Left ventricle myocardium inferior (tissue), 1 donor: ENCODE measurements at regions not wholly inside any gene's neighbourhood (a gene's known extent, or its start where the extent isn't known, plus 50 kb on each side); places are given as distances from the start of the nearest gene placed in this dataset.

Experiments
- DNase-seq: peaks from one replicate; pipeline ENCODE4 v3.0.0-alpha.2; 2020
- H3K27ac ChIP-seq: fragments of 200-600 bp; replicated peaks from 2 replicates; pipeline ENCODE4 v1.8.0; 2021
- H3K27me3 ChIP-seq: fragments of 200-600 bp; 2 replicates; pipeline ENCODE4 v1.8.0; 2021; ENCODE audit warnings: low read depth
- H3K36me3 ChIP-seq: fragments of 200-600 bp; 2 replicates; pipeline ENCODE4 v1.8.0; 2021
- H3K4me1 ChIP-seq: fragments of 200-600 bp; 2 replicates; pipeline ENCODE4 v1.8.0; 2021
- H3K4me3 ChIP-seq: fragments of 200-600 bp; 2 replicates; pipeline ENCODE4 v1.8.0; 2021; ENCODE audit warnings: mild to moderate bottlenecking, moderate library complexity
- H3K9me3 ChIP-seq: fragments of 200-600 bp; replicated peaks from 2 replicates; pipeline ENCODE4 v1.8.0; 2021
- CTCF ChIP-seq: fragments of 200-600 bp; IDR thresholded peaks from 2 replicates; pipeline ENCODE4 v1.8.0; 2021; ENCODE audit warnings: antibody characterized with exemption, mild to moderate bottlenecking, borderline replicate concordance
- intact Hi-C: fragments of 100-400 bp; cut with micrococcal nuclease; formaldehyde crosslinking; loops from one replicate; pipeline ENCODE4 v1.11.0; 2022
- donor health status: DM: no; HTN: yes; CAD: no; lungs with severe emphysema.

GRCh38 chr9:18185196-18185595 lies 288.8 kb upstream of the ADAMTSL1 start:
- H3K36me3 ChIP-seq, result no peaks in the 10 kb centered on the region
- TF ChIP-seq CTCF, result no peak
- H3K4me1 ChIP-seq, result peaks cover 11% of the 10 kb centered on the region
- no peak overlapping the region for H3K27ac ChIP-seq
- DNase-seq, result no peak
- intact Hi-C loops, result no loop called here
- H3K27me3 ChIP-seq, result no peaks in the 10 kb centered on the region
- no peak overlapping the region for H3K4me3 ChIP-seq
- H3K9me3 ChIP-seq, result peaks cover 3% of the 10 kb centered on the region

- TF ChIP-seq CTCF, result no peak
- Histone ChIP-seq H3K4me1 (peaks cover 15% of the 10 kb centered on the region), H3K36me3 (no peaks in the 10 kb centered on the region), H3K27me3 (no peaks in the 10 kb centered on the region), H3K27ac (no peak overlapping the region), H3K9me3 (no peaks in the 10 kb centered on the region), H3K4me3 (no peak overlapping the region)
- no peak for DNase-seq
- intact Hi-C loops, result no loop called here
These were observed 285.0 kb upstream of the ADAMTSL1 start for GRCh38 chr9:18188971-18189370.

GRCh38 chr9:18189871-18190670 lies 283.9 kb upstream of the ADAMTSL1 start:
- Histone ChIP-seq H3K4me3 (no peak overlapping the region), H3K27ac (no peak overlapping the region), H3K4me1 (peaks cover 8% of the 10 kb centered on the region), H3K9me3 (no peaks in the 10 kb centered on the region), H3K27me3 (no peaks in the 10 kb centered on the region), H3K36me3 (no peaks in the 10 kb centered on the region)
- intact Hi-C loops, result no loop called here
- TF ChIP-seq CTCF, result no peak
- DNase-seq, result no peak

- DNase-seq, result no peak
- H3K4me1 ChIP-seq, result peaks cover 8% of the 10 kb centered on the region
- no peaks in the 10 kb centered on the region for H3K36me3 ChIP-seq
- TF ChIP-seq CTCF, result no peak
- no peak overlapping the region for H3K4me3 ChIP-seq
- intact Hi-C loops, result no loop called here
- no peaks in the 10 kb centered on the region for H3K9me3 ChIP-seq
- H3K27me3 ChIP-seq, result no peaks in the 10 kb centered on the region
- H3K27ac ChIP-seq, result no peak overlapping the region
These were observed 283.1 kb upstream of the ADAMTSL1 start for GRCh38 chr9:18190671-18191374.

- Histone ChIP-seq H3K36me3 (no peaks in the 10 kb centered on the region), H3K4me1 (peaks cover 8% of the 10 kb centered on the region), H3K27ac (no peak overlapping the region), H3K27me3 (no peaks in the 10 kb centered on the region), H3K9me3 (no peaks in the 10 kb centered on the region), H3K4me3 (no peak overlapping the region)
- intact Hi-C loops, result no loop called here
- DNase-seq, result no peak
- no peak for TF ChIP-seq CTCF
These were observed 279.6 kb upstream of the ADAMTSL1 start for GRCh38 chr9:18194316-18194715.
